Adipocyte (in vitro differentiated cells): ENCODE measurements at regions not wholly inside any gene's neighbourhood (a gene's known extent, or its start where the extent isn't known, plus 50 kb on each side); places are given as distances from the start of the nearest gene placed in this dataset.
"Not testable (repeated sequence)": the region's sequence is repeated elsewhere in the genome, so short reads cannot be mapped to it uniquely, and the experiment has no call there.

Experiments
- DNase-seq: peaks from one replicate; pipeline ENCODE4 v3.0.0-alpha.2; 2015; ENCODE audit warnings: low read depth
- H3K27me3 ChIP-seq: replicated peaks from 2 replicates; pipeline ENCODE4 v1.7.0; 2013; ENCODE audit warnings: mild to moderate bottlenecking, low read length, moderate library complexity; ENCODE audit not compliant: control insufficient read depth, insufficient read depth
- H3K36me3 ChIP-seq: 2 replicates; pipeline ENCODE4 v1.7.0; 2013; ENCODE audit warnings: low read length, mild to moderate bottlenecking, moderate library complexity; ENCODE audit not compliant: control insufficient read depth, insufficient read depth, severe bottlenecking
- H3K4me1 ChIP-seq: 2 replicates; pipeline ENCODE4 v1.7.0; 2013; ENCODE audit warnings: mild to moderate bottlenecking, low read length, moderate library complexity; ENCODE audit not compliant: control insufficient read depth, insufficient read depth
- H3K4me3 ChIP-seq: 2 replicates; pipeline ENCODE4 v1.7.0; 2013; ENCODE audit warnings: mild to moderate bottlenecking, low read length, moderate library complexity
- H3K9ac ChIP-seq: 2 replicates; pipeline ENCODE4 v1.7.0; 2013; ENCODE audit warnings: mild to moderate bottlenecking, low read length, moderate library complexity
- H3K9me3 ChIP-seq: 2 replicates; pipeline ENCODE4 v1.7.0; 2013; ENCODE audit warnings: mild to moderate bottlenecking, low read length, moderate library complexity; ENCODE audit not compliant: control insufficient read depth

DNA sequence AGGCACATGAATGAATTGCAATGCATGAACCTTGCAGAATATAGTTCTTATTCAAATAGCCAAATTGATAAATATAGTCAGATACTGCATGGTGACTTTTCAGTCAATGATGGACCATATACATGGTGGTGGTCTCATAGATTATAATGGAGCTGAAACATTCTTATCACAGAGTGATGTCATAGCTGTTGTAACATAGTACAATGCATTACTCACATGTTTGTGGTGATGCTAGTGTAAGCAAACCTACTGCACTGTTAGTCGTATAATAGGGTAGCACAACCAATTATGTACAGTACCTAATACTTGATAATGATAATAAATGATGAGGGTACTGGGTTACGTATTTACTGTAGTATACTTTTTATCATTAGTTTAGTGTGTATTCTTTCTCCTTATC is 280.3 kb downstream of the BCAT1 start:
- H3K27me3 ChIP-seq, result no peaks in the 10 kb centered on the region
- no peak overlapping the region for H3K9ac ChIP-seq
- no peaks in the 10 kb centered on the region for H3K36me3 ChIP-seq
- H3K9me3 ChIP-seq, result no peaks in the 10 kb centered on the region
- H3K4me3 ChIP-seq, result no peak overlapping the region
- DNase-seq, result no peak
- no peaks in the 10 kb centered on the region for H3K4me1 ChIP-seq

DNA sequence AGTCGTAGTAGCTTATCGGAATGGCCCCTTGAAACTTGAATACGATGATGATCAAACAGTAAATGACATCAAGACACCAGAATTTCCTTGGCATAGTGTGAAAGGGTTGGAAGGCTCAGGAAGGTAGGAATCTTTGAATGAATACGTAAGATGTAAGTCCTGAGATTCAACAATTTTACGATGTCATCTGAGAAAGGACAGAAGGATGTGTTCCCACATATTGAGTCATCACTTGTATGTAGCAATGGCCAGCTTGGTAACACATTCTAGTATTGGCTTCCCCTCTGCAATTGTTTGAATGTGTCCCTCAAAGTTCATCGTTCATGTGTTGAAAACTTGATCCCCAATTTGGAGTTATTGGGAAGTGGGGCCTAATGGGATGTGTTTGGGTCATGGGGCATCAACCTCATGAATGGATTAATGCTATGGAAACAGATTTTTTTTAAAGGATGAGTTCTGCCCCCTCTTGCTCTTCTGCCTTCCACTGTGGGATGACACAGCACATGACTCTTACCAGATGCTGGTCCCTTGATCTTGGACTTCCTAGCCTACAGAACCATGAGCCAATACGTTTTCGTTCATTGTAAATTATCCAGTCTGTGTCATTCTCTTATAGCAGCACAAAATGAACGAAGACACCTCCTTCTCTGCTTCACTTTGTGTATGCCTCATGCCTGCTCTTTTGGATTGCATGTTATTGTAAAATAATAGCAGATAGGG is 284.6 kb downstream of the BCAT1 start:
- Histone ChIP-seq H3K4me1 (peaks cover 13% of the 10 kb centered on the region), H3K27me3 (no peaks in the 10 kb centered on the region), H3K4me3 (no peak overlapping the region), H3K9me3 (peaks cover 3% of the 10 kb centered on the region), H3K36me3 (no peaks in the 10 kb centered on the region), H3K9ac (no peak overlapping the region)
- no peak for DNase-seq

DNA sequence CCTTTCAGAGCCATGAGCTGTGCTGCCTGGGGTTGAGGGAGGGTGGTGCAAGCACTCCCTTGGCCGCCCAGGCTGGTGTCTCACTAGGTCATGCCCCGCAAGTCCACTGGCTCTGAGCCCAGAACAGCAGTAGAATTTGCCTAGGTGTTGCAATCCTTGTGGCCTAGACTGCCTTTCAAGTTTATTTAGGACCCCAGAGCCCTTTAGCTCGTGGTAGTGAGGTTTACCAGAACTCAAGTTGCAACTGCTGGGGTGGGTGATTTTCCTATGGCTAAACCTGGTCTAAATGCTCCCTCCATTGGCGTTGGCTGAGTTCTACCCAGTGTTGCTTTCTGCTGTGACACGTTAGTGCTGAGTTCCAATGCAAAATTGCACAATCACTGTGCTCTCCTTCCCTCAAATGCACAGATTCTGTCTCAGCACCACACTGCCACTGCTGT is 287.2 kb downstream of the BCAT1 start:
- H3K9me3 ChIP-seq, result peaks cover 3% of the 10 kb centered on the region
- no peaks in the 10 kb centered on the region for H3K36me3 ChIP-seq
- peaks cover 13% of the 10 kb centered on the region for H3K4me1 ChIP-seq
- no peak overlapping the region for H3K4me3 ChIP-seq
- H3K27me3 ChIP-seq, result no peaks in the 10 kb centered on the region
- DNase-seq, result peak; percentile 69
- no peak overlapping the region for H3K9ac ChIP-seq

DNA sequence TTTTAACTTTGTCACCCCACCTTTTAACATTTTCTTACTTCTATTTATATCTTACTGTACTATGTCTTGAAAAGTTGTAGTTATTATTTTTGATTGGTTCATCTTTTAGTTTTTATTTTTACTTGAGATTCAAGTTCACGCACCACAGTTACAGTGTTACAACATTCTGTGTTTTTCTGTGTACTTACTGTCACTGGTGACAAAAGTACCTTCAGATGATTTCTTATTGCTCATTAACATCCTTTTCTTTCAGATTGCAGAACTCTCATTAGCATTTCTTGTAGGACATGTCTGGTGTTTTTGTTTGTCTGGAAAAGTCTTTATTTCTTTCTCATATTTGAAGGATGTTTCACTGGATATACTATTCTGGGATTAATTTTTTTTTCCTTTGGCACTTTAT is 289.9 kb downstream of the BCAT1 start:
- no peak for DNase-seq
- Histone ChIP-seq H3K4me1 (peaks cover 13% of the 10 kb centered on the region), H3K9me3 (peaks cover 7% of the 10 kb centered on the region), H3K36me3 (no peaks in the 10 kb centered on the region), H3K4me3 (no peak overlapping the region), H3K27me3 (no peaks in the 10 kb centered on the region), H3K9ac (no peak overlapping the region)

DNA sequence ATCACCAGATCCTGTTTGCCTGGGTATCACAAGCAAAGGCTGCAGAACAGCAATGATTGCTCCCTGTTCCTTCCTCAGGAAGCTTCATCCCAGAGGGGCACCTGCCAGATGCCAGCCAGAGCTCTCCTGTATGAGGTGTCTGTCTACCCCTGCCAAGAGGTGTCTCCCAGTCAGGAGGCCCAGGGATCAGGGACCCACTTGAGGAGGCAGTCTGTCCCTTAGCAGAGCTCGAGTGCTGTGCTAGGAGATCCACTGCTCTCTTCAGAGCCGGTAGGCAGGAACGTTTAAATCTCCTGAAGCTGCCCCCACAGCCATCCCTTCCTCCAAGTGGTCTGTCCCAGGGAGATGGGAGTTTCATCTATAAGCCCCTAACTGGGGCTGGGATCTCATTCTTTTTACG is 294.6 kb downstream of the BCAT1 start:
- H3K36me3 ChIP-seq, H3K9ac ChIP-seq, H3K9me3 ChIP-seq, H3K4me1 ChIP-seq, H3K4me3 ChIP-seq, H3K27me3 ChIP-seq, DNase-seq: not testable (repeated sequence)

DNA sequence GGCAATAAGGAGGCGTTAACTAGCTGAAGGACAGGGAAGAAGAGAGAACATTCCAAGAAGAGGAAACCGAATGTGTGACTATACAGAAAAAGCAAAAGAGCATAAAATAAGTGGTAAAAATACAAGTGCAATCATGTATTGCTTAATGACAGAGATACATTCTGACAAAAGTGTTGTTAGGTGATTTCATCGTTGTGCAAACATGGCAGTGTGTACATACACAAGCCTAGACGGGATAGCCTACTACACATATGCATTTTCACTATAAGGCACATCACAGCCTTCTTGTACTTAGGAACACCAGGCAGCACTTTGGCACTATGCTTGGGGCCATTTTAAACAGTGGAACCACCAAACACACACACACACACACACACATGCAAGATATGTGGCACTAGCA is 299.3 kb downstream of the BCAT1 start:
- H3K27me3 ChIP-seq, result no peaks in the 10 kb centered on the region
- peaks cover 4% of the 10 kb centered on the region for H3K9me3 ChIP-seq
- no peaks in the 10 kb centered on the region for H3K4me1 ChIP-seq
- DNase-seq, result no peak
- no peak overlapping the region for H3K9ac ChIP-seq
- no peaks in the 10 kb centered on the region for H3K36me3 ChIP-seq
- no peak overlapping the region for H3K4me3 ChIP-seq

DNA sequence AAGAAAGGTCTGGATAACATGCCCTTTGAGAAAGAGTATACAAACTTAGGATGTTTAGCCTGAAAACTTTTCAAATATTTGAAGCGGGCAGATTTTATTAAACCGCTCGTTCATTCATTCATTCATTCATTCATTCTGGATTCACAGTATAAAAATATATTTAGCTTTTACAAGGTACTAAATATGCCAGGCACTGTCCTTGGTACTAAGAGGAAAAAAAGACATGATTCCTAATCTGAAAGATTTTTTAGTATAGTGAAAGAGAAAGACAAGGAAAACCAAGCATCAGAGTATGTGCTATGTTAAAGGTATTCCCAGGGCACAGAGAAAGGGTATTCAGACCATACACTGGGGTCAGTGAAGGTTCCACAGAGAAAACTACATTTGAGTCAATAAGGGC is 299.7 kb downstream of the BCAT1 start:
- Histone ChIP-seq H3K9me3 (peaks cover 4% of the 10 kb centered on the region), H3K27me3 (no peaks in the 10 kb centered on the region), H3K36me3 (no peaks in the 10 kb centered on the region), H3K4me1 (no peaks in the 10 kb centered on the region), H3K9ac (no peak overlapping the region), H3K4me3 (no peak overlapping the region)
- DNase-seq, result no peak

DNA sequence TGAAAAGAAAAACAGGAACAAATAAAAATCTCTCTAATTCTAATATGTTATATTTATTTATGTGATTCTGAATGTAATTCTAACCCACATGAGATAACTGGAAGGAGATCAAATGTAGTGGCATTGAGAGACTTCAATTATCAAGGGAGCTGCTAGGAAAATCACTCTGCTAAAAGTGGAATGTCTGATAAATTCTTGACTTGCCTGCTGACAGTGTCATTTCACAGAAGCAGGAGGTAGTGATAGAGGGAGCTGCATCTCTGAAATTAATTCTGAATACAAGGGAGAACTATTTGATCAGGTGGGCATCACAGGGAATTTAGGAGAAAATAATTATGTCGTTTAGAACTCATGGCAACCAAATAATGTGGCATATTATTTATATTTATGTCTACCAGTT is 303.6 kb downstream of the BCAT1 start:
- DNase-seq, result no peak
- Histone ChIP-seq H3K4me3 (no peak overlapping the region), H3K4me1 (no peaks in the 10 kb centered on the region), H3K9me3 (no peaks in the 10 kb centered on the region), H3K27me3 (no peaks in the 10 kb centered on the region), H3K36me3 (no peaks in the 10 kb centered on the region), H3K9ac (no peak overlapping the region)

DNA sequence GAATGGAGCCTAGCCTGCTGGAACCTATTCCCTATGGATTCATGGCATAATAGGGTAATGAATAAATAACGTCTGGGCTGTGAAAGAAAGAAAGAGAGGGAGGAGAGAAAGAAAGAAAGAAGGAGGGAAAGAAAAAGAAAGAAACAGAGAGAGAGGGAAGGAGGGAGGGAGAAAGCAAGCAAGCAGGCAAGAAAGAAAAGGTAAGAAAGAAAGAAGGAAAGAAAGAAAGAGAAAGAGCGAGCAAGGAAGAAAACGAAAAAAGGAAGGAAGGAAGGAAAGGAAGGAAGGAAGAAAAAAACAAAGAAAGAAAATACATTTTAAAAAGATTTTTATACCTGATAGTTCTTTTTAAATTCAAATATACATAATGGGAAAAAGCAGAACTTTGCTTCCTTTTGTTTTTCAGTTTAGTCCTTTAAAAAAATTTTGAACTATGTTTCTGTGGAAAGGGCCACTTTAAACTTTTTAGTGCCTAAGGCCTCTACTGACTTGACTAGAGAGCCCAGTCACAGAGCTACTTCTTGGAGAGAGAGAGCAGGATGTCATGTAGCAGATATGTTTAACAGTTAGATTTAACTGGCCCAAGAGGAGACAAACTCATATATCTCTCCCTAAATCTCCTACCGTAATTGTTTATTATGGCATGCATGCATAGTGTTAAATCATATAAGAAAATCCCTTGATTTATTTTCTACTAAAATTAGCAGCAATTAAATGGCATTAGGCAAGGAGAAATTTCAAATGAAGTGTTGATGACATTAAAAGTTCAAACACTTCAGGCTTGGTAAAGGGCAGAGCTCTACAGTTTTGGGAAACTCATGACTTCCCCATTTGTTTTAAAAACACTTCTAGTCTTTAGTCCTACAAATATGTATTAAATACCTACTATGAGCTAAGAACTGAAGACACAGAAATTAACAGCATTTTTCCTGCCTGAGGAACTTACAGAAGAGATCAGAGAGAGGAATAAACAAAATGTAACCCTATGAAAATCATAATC is 305.5 kb downstream of the BCAT1 start:
- no peaks in the 10 kb centered on the region for H3K27me3 ChIP-seq
- no peaks in the 10 kb centered on the region for H3K4me1 ChIP-seq
- no peak overlapping the region for H3K9ac ChIP-seq
- no peaks in the 10 kb centered on the region for H3K36me3 ChIP-seq
- DNase-seq, result no peak
- H3K9me3 ChIP-seq, result no peaks in the 10 kb centered on the region
- H3K4me3 ChIP-seq, result no peak overlapping the region

DNA sequence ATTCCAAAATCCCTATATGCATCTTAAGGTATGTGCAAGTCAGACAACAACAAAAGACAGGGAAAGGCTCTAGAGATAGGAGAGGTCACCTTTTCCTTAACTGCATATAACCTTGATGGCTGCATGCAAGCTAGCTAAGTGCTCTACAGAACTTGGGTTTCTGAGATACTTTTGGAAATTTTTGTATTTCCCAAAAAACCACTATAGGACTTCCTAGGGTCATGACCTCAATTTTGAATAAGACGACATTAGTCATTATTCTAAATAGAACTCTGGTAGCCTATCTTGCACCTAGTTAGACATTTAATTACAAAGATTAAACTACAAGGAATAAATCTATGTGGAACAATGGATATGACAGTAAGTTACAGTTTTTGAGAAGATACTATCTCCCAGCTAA is 309.3 kb downstream of the BCAT1 start:
- no peak for DNase-seq
- Histone ChIP-seq H3K4me3 (no peak overlapping the region), H3K9me3 (no peaks in the 10 kb centered on the region), H3K36me3 (no peaks in the 10 kb centered on the region), H3K27me3 (no peaks in the 10 kb centered on the region), H3K4me1 (no peaks in the 10 kb centered on the region), H3K9ac (no peak overlapping the region)

DNA sequence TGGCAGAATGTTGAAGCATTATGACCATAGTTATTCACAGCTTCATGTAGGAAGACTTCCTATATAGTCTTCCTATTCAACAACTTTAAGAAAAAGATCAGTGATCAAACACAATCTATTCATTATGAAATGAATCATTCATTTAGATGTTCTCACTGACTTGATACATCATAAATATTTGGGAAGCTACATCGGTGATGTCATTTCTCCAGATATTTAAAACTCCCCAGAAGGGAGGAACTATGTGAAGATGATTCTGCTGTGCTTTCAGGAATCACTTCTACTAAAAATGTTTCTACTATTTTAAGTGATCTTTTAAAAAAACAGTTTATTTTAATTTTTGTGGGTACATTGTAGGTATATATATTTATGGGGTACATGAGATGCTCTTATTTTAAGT is 316.4 kb downstream of the BCAT1 start:
- DNase-seq, result no peak
- no peak overlapping the region for H3K9ac ChIP-seq
- H3K36me3 ChIP-seq, result no peaks in the 10 kb centered on the region
- H3K4me3 ChIP-seq, result no peak overlapping the region
- H3K4me1 ChIP-seq, result peaks cover 8% of the 10 kb centered on the region
- H3K9me3 ChIP-seq, result no peaks in the 10 kb centered on the region
- H3K27me3 ChIP-seq, result no peaks in the 10 kb centered on the region
